ENCODE measurements at regions not wholly inside any gene's neighbourhood (a gene's known extent, or its start where the extent isn't known, plus 50 kb on each side); places are given as distances from the start of the nearest gene placed in this dataset.

GRCh38 chrX:39157796-39158195 lies 356.5 kb downstream of the MID1IP1 start:
- TF ChIP-seq CTCF (conservative IDR thresholded peaks at IDR 0.05; ENCODE audit: low read depth, low read length) (no peak), EZH2 (IDR thresholded peaks at IDR 0.05; ENCODE audit: low read length, unreplicated experiment) (no peak), EZH2phosphoT487 (IDR thresholded peaks at IDR 0.05; ENCODE audit: borderline replicate concordance, low read length) (no peak)
